ENCODE measurements at regions not wholly inside any gene's neighbourhood (a gene's known extent, or its start where the extent isn't known, plus 50 kb on each side); places are given as distances from the start of the nearest gene placed in this dataset.

- no peak for TF ChIP-seq CTCF (IDR thresholded peaks at IDR 0.05; ENCODE audit: low read depth, low read length)
- no peak for DNase-seq (ENCODE audit: extremely low read depth, low read depth)
Measured at GRCh38 chr4:134773497-134774000, 572.0 kb upstream of the PABPC4L start.

- no peak for TF ChIP-seq CTCF (IDR thresholded peaks at IDR 0.05; ENCODE audit: low read depth, low read length)
- no peak for DNase-seq (ENCODE audit: extremely low read depth, low read depth)
Measured at GRCh38 chr4:134762053-134762452, 560.5 kb upstream of the PABPC4L start.

DNA sequence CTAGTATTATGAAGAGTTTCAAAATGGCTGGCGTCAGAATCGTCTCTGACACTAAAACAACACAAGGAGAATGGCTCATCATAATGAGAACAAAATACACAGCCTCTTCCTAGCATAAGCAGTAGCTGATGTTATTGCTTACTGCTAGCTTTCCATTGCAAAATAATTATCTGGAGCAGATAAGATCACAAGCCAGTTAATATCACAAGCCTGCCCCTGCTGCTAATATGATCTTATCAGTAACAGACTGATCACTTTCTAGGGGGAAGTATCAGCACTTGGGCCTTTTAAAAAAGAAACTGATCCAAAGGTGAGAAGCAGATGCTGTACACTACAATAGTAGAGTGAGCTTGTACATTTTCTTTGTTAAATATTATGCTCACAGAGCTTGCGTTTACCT, 554.8 kb upstream of the PABPC4L start:
- no peak for DNase-seq (ENCODE audit: extremely low read depth, low read depth)
- TF ChIP-seq CTCF (IDR thresholded peaks at IDR 0.05; ENCODE audit: low read depth, low read length), result no peak

DNA sequence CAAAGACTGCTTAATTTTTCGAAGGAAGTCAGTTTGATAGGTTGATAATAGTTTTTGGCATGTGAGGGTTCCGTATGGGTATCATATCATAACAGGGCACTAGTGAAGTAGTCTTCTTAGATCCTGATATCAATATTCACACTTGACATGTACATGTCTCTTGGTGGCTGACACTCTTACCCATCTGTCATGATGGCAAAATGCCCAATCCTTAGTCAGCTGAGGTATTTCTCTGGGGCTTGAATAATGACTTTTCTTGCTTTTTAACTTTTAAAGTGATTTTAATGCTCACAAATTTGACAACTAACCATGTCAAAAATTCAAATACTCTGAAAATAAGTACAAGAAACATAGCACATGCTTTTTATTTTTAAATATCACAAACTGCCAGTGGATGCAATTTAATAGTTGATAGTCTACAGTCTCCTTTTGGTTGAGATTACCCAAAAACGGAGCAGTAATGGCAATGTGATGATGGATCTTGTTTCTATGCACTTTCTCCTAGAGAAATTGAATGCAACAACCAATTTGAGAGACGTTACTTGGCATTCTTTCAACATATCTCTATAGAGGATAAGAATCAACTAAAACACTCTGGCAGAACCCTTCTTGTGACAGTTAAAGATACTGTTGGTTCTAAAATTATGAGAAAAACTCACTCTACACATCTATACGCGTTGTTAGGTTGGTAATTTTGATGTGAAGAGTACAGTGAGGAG, 552.9 kb upstream of the PABPC4L start:
- TF ChIP-seq CTCF (IDR thresholded peaks at IDR 0.05; ENCODE audit: low read depth, low read length), result no peak

DNA sequence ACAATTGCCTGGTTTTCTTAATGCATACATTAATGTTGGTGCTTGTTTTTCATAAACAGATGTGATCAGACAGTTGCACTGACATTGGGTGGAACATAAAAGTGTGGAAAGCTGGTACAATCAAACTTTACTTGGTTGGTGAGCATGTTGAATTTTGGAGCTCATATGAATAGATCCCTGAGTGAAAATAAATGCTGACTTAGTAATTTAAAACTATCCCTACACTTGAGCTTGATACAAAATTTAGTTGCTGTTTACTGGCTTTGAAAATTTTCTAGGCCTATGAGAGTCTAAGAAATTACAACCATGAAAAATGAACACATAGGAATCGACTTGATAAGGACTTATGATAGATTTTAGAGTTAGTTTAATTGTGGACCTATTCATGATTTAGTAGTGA, 551.8 kb upstream of the PABPC4L start:
- TF ChIP-seq CTCF (IDR thresholded peaks at IDR 0.05; ENCODE audit: low read depth, low read length), result no peak
- DNase-seq (ENCODE audit: extremely low read depth, low read depth), result no peak

More for the DNA sequence above, 552.9 kb upstream of the PABPC4L start:
- no peak for DNase-seq (ENCODE audit: extremely low read depth, low read depth)

GRCh38 chr4:134747108-134747805, 545.7 kb upstream of the PABPC4L start:
- no peak for TF ChIP-seq CTCF (IDR thresholded peaks at IDR 0.05; ENCODE audit: low read depth, low read length)

DNA sequence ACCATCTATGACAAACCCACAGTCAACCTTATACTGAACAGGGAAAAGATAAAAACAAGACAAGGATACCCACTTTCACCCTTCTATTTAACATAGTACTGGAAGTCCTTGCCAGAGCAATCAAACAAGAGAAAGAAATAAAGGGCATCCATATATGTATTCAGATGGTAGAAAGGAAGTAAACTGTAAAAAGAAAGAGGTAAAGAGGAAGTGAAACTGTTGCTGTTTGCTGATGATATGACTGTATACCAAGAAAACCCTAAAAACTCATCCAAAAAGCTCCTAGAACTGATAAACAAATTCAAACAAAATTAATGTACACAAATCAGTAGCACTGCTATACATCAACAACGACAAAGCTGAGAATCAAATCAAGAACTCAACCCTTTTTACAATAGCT, 538.7 kb upstream of the PABPC4L start:
- DNase-seq (ENCODE audit: extremely low read depth, low read depth), result no peak
- no peak for TF ChIP-seq CTCF (IDR thresholded peaks at IDR 0.05; ENCODE audit: low read depth, low read length)

More at GRCh38 chr4:134747108-134747805, 545.7 kb upstream of the PABPC4L start:
- no peak for DNase-seq (ENCODE audit: extremely low read depth, low read depth)

Data from AG09319 (cell line).